ENCODE measurements at regions not wholly inside any gene's neighbourhood (a gene's known extent, or its start where the extent isn't known, plus 50 kb on each side); places are given as distances from the start of the nearest gene placed in this dataset.

DNA sequence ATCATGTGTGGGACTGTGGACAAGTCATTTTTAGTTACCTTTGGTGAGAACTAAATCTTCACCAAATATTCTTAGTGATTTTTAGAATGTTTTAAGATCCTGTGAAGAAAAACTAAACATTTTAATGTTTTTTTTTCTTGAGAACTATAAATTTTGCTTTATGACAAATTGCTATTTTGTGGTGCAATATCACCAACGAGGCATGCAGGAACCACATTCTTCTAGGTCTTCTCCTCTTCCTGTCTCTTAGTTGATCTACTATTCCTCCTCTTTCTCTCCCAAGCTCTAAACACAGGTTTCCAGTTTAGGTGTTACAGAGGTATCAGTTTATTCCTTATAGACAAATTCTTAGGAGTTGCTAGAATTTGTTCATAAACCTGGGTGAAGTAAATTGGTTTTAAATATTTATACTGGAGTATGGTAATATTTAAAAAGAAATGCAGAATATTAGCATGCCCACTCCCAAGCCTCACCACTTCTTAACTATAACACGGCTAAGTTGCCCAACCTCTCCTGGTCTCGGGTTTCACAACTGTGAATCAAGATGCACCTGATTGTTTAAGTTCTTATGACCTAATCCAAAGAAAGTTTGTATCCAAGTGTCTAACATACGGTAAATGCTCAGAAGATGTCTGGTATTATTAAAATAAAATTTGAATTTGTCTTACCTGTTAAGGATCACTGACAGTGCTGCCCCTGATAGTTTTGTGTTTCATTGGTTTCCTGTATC, 56.5 kb upstream of the CLNK start:
- DNase-seq: no peak

- no peak for DNase-seq
Measured at GRCh38 chr4:10740251-10740650, 55.7 kb upstream of the CLNK start.

GRCh38 chr4:10738826-10739489, 54.4 kb upstream of the CLNK start:
- DNase-seq: no peak

DNA sequence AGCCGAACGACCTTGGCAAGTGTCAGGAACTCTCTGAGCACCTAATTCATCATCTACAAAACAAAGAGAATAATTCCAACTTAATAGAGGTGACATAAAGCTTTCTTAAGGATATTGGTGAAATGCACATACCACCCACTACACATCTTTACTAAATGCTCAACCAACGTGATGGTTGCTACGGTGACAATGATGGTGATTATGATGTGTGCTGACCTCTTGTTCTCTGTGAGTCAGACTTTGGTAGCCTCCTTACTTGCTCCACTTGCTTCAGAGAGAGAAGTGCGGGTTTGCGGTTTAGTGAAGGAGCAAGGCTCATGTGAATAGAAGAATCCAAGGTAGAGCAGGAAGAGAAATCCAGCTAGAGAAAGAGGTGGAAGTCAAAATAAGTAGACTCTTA, 52.8 kb upstream of the CLNK start:
- DNase-seq: no peak

DNA sequence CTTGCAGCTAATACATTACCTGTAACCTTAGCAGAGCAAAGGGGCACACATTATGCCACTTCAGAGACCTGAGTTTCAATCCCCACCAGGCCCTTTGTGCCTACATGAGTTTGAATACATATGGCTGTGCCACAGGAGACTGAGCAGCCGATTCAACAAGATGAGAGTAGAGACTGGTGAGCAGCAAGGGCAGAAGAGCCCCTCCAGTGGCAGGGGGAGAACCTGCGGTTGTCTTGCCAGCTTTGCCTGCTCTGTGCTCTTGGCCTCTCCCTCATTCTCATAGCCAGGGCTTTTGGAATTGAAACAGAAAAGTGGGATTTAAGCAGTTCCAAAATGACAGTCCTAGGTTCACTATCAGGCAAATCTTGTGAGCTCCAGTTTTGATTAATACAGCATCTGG, 52.3 kb upstream of the CLNK start:
- DNase-seq: no peak

GRCh38 chr4:10736266-10736665, 51.7 kb upstream of the CLNK start:
- no peak for DNase-seq

GRCh38 chr4:10734697-10735096, 50.1 kb upstream of the CLNK start:
- no peak for DNase-seq

All from NCI-H2171 treated with DMSO at 0.1 percent for 48 hours (cell line).